HepG2 (cell line): ENCODE measurements at regions not wholly inside any gene's neighbourhood (a gene's known extent, or its start where the extent isn't known, plus 50 kb on each side); places are given as distances from the start of the nearest gene placed in this dataset.

Experiments
- ATAC-seq: fragments of 200-7000 bp; cut with Tn5 transposase; 3 replicates; pipeline ENCODE4 v1.9.1; 2020; ENCODE audit warnings: mild to moderate bottlenecking, moderate library complexity
- BruUV-seq: library from RNA; stranded (reverse); fragments of 400-500 nt; replicated peaks from 2 replicates; lab custom pipeline; 2021; lab: Mats Ljungman, UMichigan
- CTCF ChIA-PET: fragments of 300-600 bp; formaldehyde crosslinking; extraction: SDS; loops from one replicate; lab custom pipeline; 2021; ENCODE audit warnings: low total read pairs, inconsistent platforms, low intra/inter-chr PET ratio; lab: Yijun Ruan, JAX
- POLR2A ChIA-PET: fragments of 350-600 bp; sonication (Branson Sonifier 250); formaldehyde crosslinking; loops from one replicate; lab custom pipeline; 2020; ENCODE audit warnings: antibody characterized with exemption, inconsistent platforms; lab: Yijun Ruan, JAX
- DNase-seq: peaks from one replicate; pipeline ENCODE4 v3.0.0-alpha.2; 2015; ENCODE audit warnings: low spot score
- FAIRE-seq: peaks from 3 replicates; lab custom pipeline; 2011; peaks lifted over from hg19 to GRCh38; lab: Jason Lieb, UNC
- H2AFZ ChIP-seq: one replicate; pipeline ENCODE4 v1.6.1; 2011; ENCODE audit warnings: low read length, inconsistent platforms
- H3K27ac ChIP-seq: fragments of 300-600 bp; 3 replicates; pipeline ENCODE4 v1.8.0; 2011; ENCODE audit warnings: mixed run types, mild to moderate bottlenecking, mixed read lengths, low read length, inconsistent platforms; ENCODE audit not compliant: insufficient read depth; ENCODE audit errors: extremely low read length
- H3K27me3 ChIP-seq, 2 experiments: fragments of 200-600 bp in 1 of 2; 2 replicates in 1 of 2; 3 replicates in 1 of 2; pipeline versions ENCODE4 v1.6.0 to v1.8.0; 2011; ENCODE audit warnings: low read length in 2 of 2, mild to moderate bottlenecking in 2 of 2, moderate library complexity in 2 of 2, inconsistent platforms in 1 of 2; ENCODE audit not compliant: insufficient read depth in 2 of 2, control insufficient read depth in 1 of 2
- H3K36me3 ChIP-seq, 2 experiments: fragments of 200-600 bp in 1 of 2; replicated peaks in 1 of 2; 2 replicates in 1 of 2; 3 replicates in 1 of 2; pipeline versions ENCODE4 v1.5.1 to v1.8.0; 2011; ENCODE audit warnings: low read length in 2 of 2, inconsistent platforms in 1 of 2; ENCODE audit not compliant: insufficient read depth in 2 of 2, control insufficient read depth in 1 of 2
- H3K4me1 ChIP-seq: 2 replicates; pipeline ENCODE4 v1.5.1; 2012; ENCODE audit warnings: low read length, inconsistent platforms; ENCODE audit not compliant: insufficient read depth
- H3K4me2 ChIP-seq: 2 replicates; pipeline ENCODE4 v1.6.0; 2011; ENCODE audit warnings: low read depth, low read length, inconsistent platforms
- H3K4me3 ChIP-seq, 3 experiments: fragments of 200-600 bp in 1 of 3; sonication (generic), shearing (Covaris generic) in 1 of 3; replicated peaks in 1 of 3; 2 replicates each; pipeline ENCODE4 v1.5.1; 2011 to 2016; ENCODE audit warnings: low read length in 3 of 3, inconsistent platforms in 2 of 3, low read depth in 2 of 3, mild to moderate bottlenecking in 2 of 3, control low read depth in 1 of 3, mixed read lengths in 1 of 3; ENCODE audit not compliant: insufficient read depth in 1 of 3
- H3K79me2 ChIP-seq: one replicate; pipeline ENCODE4 v1.6.1; 2011; ENCODE audit warnings: low read length, inconsistent platforms; ENCODE audit not compliant: insufficient read depth
- H3K9ac ChIP-seq: 2 replicates; pipeline ENCODE4 v1.6.0; 2011; ENCODE audit warnings: mild to moderate bottlenecking, low read depth, low read length, inconsistent platforms; ENCODE audit not compliant: insufficient read depth
- H3K9me3 ChIP-seq: 2 replicates; pipeline ENCODE4 v1.5.1; 2012; ENCODE audit warnings: mild to moderate bottlenecking, low read length
- H4K20me1 ChIP-seq: 2 replicates; pipeline ENCODE4 v1.6.0; 2011; ENCODE audit warnings: inconsistent platforms, mild to moderate bottlenecking, low read length, moderate library complexity; ENCODE audit not compliant: insufficient read depth
- CCDC6 ChIP-seq: sonication (generic); formaldehyde crosslinking; IDR thresholded peaks from 2 replicates; pipeline ENCODE4 v1.8.1; 2022; ENCODE audit warnings: mild to moderate bottlenecking, missing genetic modification reagents, moderate library complexity
- HNRNPLL ChIP-seq: fragments of 200-400 bp; formaldehyde crosslinking; IDR thresholded peaks from 2 replicates; pipeline ENCODE4 v1.6.1; 2017; ENCODE audit warnings: mild to moderate bottlenecking, low read depth, low read length; ENCODE audit not compliant: poor library complexity, severe bottlenecking
- IRX3 ChIP-seq: sonication (generic); formaldehyde crosslinking; IDR thresholded peaks from 2 replicates; pipeline ENCODE4 v1.8.1; 2023; ENCODE audit warnings: mild to moderate bottlenecking, low read depth, missing genetic modification reagents, borderline replicate concordance
- KAT2B ChIP-seq: fragments of 150-350 bp; IDR thresholded peaks from 2 replicates; pipeline ENCODE4 v1.6.1; 2014; ENCODE audit warnings: low read depth, low read length, borderline replicate concordance
- ONECUT2 ChIP-seq: sonication (generic); formaldehyde crosslinking; IDR thresholded peaks from 2 replicates; pipeline ENCODE4 v1.4.0; 2020; ENCODE audit warnings: missing genetic modification reagents
- SSRP1 ChIP-seq: IDR thresholded peaks from 2 replicates; pipeline ENCODE4 v1.6.1; 2016; ENCODE audit warnings: control low read depth
- TCF12 ChIP-seq, 2 experiments: fragments of 450-650 bp in 1 of 2; sonication (generic) in 1 of 2; formaldehyde crosslinking in 1 of 2; IDR thresholded peaks; 2 replicates each; pipeline versions ENCODE4 v1.6.1 to v1.8.0; 2017 to 2022; ENCODE audit warnings: antibody characterized with exemption in 1 of 2, mild to moderate bottlenecking in 1 of 2, missing genetic modification reagents in 1 of 2, moderate library complexity in 1 of 2
- ZBTB42 ChIP-seq: sonication (generic); formaldehyde crosslinking; IDR thresholded peaks from 2 replicates; pipeline ENCODE4 v1.5.0; 2020; ENCODE audit warnings: mild to moderate bottlenecking, missing genetic modification reagents
- ZFAT ChIP-seq: sonication (generic); formaldehyde crosslinking; conservative IDR thresholded peaks from 2 replicates; pipeline ENCODE4 v1.8.1; 2023; ENCODE audit warnings: missing genetic modification reagents, inconsistent platforms
- ZNF10 ChIP-seq: sonication (generic); formaldehyde crosslinking; IDR thresholded peaks from 2 replicates; pipeline ENCODE4 v1.4.0; 2020; ENCODE audit warnings: mild to moderate bottlenecking, low read depth, missing genetic modification reagents, borderline replicate concordance
- ZNF17 ChIP-seq: sonication (generic); formaldehyde crosslinking; IDR thresholded peaks from 2 replicates; pipeline ENCODE4 v1.5.0; 2020; ENCODE audit warnings: mild to moderate bottlenecking, missing genetic modification reagents
- ZNF33A ChIP-seq: sonication (generic); formaldehyde crosslinking; IDR thresholded peaks from 2 replicates; pipeline ENCODE4 v1.5.1; 2020; ENCODE audit warnings: missing genetic modification reagents, mild to moderate bottlenecking, moderate library complexity, borderline replicate concordance
- WGBS: methylation state at CpG from one replicate; pipeline ENCODE4 v1.1.6; 2017; ENCODE audit warnings: low lambda C conversion rate; 5-methylcytosine and 5-hydroxymethylcytosine counted together
- in situ Hi-C: cut with HindIII; loops from 2 replicates; pipeline ENCODE4 v1.10.0; 2017; ENCODE audit warnings: low pct_unique_long_range_greater_than_20kb; ENCODE audit not compliant: extremely low pct_ligation_motif_present
- intact Hi-C: fragments of 100-400 bp; cut with micrococcal nuclease; formaldehyde crosslinking; loops from one replicate; pipeline ENCODE4 v1.10.0; 2022; ENCODE audit not compliant: unreplicated experiment
- TF ChIP-seq, protein P1 (sequence below): sonication (generic); formaldehyde crosslinking; IDR thresholded peaks from 2 replicates; pipeline ENCODE4 v1.4.0; 2020; ENCODE audit warnings: missing genetic modification reagents
- TF ChIP-seq, protein P2 (sequence below): sonication (generic); formaldehyde crosslinking; IDR thresholded peaks from 2 replicates; pipeline ENCODE4 v1.8.1; 2023; ENCODE audit warnings: mild to moderate bottlenecking, missing genetic modification reagents, borderline replicate concordance
- TF ChIP-seq, protein P3 (sequence below): IDR thresholded peaks from 2 replicates; pipeline ENCODE4 v1.6.1; 2018; ENCODE audit warnings: missing genetic modification reagents
- TF ChIP-seq, protein P4 (sequence below): sonication (generic); formaldehyde crosslinking; IDR thresholded peaks from 2 replicates; pipeline ENCODE4 v1.4.0; 2020; ENCODE audit warnings: missing genetic modification reagents

DNA sequence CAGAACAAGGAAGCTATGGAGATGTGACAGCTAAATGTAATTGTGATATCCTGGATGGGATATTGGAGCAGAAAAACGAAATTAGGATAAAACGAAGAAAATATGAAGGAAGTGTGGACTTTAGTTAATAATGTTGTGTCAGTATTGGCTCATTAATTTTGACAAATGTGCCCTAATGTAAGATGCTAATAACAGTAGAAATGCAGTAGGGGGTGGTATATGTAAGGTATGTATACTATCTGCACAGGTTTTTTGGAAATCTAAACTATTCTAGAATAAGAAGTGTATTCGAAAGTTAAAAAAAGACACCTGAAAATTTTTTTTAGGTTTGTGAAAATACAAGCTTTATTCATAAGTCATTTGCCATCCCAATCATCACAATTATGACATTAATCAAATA is 421.4 kb upstream of the B3GALT2 start (continued):
- TF ChIP-seq ZBTB42 (CRISPR knock-in tag): no peak
- TF ChIP-seq, protein P1, sequence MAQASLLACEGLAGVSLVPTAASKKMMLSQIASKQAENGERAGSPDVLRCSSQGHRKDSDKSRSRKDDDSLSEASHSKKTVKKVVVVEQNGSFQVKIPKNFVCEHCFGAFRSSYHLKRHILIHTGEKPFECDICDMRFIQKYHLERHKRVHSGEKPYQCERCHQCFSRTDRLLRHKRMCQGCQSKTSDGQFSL (CRISPR knock-in tag): no peak
- TF ChIP-seq, all 625 proteins: peak for 0

DNA sequence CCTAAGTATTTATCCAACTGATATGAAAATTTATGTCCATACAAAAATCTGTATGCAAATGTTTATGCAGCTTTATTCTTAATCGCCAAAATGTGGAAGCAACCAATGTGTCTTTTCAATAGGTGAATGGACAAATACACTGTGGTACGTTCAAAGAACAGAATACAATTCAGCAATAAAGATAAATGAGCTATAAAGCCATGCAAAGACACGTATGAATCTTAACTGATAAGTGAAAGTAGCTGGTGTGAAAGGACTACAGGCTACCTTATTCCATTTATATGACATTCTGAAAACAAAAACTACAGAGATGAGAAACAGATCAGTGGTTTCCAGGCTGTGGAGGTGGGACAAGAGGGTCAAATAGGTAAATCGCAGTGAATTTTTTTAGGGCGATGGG is 419.6 kb upstream of the B3GALT2 start:
- Histone ChIP-seq H3K4me1 (no peaks in the 10 kb centered on the region), H2AFZ (no peak overlapping the region)
- POLR2A ChIA-PET: no interaction called here
- no peak for FAIRE-seq
- TF ChIP-seq KAT2B (no peak), ZNF17 (CRISPR knock-in tag) (no peak), HNRNPLL (no peak), ZNF10 (CRISPR knock-in tag) (no peak), ZFAT (CRISPR knock-in tag) (no peak), TCF12 (IDR thresholded peaks at IDR 0.05) (no peak), TCF12 (CRISPR knock-in tag; IDR thresholded peaks at IDR 0.05) (no peak), SSRP1 (CRISPR knock-in tag) (no peak), ONECUT2 (CRISPR knock-in tag) (no peak), ZNF33A (no peak), IRX3 (CRISPR knock-in tag) (no peak), CCDC6 (CRISPR knock-in tag) (no peak)
- TF ChIP-seq, protein P2, sequence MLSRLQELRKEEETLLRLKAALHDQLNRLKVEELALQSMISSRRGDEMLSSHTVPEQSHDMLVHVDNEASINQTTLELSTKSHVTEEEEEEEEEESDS (CRISPR knock-in tag): no peak
- TF ChIP-seq, protein P3, sequence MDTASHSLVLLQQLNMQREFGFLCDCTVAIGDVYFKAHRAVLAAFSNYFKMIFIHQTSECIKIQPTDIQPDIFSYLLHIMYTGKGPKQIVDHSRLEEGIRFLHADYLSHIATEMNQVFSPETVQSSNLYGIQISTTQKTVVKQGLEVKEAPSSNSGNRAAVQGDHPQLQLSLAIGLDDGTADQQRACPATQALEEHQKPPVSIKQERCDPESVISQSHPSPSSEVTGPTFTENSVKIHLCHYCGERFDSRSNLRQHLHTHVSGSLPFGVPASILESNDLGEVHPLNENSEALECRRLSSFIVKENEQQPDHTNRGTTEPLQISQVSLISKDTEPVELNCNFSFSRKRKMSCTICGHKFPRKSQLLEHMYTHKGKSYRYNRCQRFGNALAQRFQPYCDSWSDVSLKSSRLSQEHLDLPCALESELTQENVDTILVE (CRISPR knock-in tag): no peak
- TF ChIP-seq, protein P4, sequence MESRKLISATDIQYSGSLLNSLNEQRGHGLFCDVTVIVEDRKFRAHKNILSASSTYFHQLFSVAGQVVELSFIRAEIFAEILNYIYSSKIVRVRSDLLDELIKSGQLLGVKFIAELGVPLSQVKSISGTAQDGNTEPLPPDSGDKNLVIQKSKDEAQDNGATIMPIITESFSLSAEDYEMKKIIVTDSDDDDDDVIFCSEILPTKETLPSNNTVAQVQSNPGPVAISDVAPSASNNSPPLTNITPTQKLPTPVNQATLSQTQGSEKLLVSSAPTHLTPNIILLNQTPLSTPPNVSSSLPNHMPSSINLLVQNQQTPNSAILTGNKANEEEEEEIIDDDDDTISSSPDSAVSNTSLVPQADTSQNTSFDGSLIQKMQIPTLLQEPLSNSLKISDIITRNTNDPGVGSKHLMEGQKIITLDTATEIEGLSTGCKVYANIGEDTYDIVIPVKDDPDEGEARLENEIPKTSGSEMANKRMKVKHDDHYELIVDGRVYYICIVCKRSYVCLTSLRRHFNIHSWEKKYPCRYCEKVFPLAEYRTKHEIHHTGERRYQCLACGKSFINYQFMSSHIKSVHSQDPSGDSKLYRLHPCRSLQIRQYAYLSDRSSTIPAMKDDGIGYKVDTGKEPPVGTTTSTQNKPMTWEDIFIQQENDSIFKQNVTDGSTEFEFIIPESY: no peak
- TF ChIP-seq, all 625 proteins: peak for 0
- WGBS: 19% methylated on average over 5 of the region's 5 CpGs
- H3K9ac ChIP-seq: no peak overlapping the region
- BruUV-seq: no TSS peak
- in situ Hi-C loops: no loop called here
- DNase-seq (no peak), ATAC-seq (no peak)
- CTCF ChIA-PET: no interaction called here
- no peaks in the 10 kb centered on the region; a peak in 1 of 5 replicates for H3K27me3 ChIP-seq
- H3K79me2 ChIP-seq: no peaks in the 10 kb centered on the region
- no peaks in the 10 kb centered on the region for H4K20me1 ChIP-seq
- H3K4me3 ChIP-seq: no peak overlapping the region
- no peak overlapping the region for H3K27ac ChIP-seq
- H3K9me3 ChIP-seq: no peaks in the 10 kb centered on the region
- H3K36me3 ChIP-seq: no peaks in the 10 kb centered on the region
- intact Hi-C loops: no loop called here
- no peak overlapping the region for H3K4me2 ChIP-seq
